Lung microvascular endothelial cell (primary cell): ENCODE measurements at regions not wholly inside any gene's neighbourhood (a gene's known extent, or its start where the extent isn't known, plus 50 kb on each side); places are given as distances from the start of the nearest gene placed in this dataset.

Experiments used
- DNase-seq, 2 donors: peaks; one replicate each; pipeline versions ENCODE4 v3.0.0 to v3.0.0-alpha.2; 2010; ENCODE audit warnings: low read depth in 2 of 2

GRCh38 chr11:71356904-71357303, 91.3 kb downstream of the DHCR7 start:
- no peak for DNase-seq

DNA sequence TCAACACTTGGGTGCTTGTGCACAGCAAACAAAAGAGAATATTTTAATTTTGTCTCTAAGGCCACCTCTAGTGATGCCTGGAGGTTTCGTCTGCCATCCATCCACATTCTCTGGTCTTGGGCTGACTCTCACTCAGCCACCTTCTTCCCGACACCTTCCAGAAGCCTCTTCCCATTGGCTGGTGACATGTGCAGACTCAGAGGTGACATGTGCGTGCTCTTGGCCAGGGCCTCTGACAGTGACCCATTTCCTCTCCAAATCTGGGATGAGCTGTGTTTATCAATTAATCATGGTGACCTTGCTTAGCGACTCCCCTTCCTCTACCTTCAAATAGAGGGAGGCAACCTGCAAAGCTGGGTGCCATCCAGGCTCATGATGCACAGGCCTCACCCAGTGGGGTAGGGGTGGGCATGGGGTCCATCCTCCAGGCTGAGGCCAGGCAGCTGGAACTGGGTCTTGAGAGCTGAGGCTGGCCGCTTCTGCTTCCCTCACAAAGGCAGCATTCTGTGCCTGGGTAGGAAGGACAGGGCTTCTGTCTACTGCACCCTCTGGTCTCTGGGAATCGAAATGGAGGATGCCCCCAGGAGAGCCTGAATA, 91.8 kb downstream of the DHCR7 start:
- no peak for DNase-seq

DNA sequence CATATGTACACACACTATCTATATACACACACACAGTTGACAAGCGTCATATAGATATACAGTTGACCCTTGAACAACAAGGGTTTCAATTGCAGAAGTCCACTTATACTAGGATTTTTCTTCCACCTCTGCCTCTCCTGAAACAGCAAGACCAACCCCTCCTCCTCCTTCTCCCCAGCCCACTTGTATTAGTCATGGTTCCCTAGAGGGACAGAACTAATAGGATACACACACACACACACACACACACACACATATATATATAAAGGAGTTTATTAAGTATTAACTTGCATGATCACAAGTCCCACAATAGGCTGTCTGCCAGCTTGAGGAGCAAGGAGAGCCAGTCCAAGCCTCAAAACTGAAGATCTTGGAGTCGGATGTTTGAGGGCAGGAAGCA, 92.9 kb downstream of the DHCR7 start:
- DNase-seq = no peak

- no peak for DNase-seq
These were observed 93.6 kb downstream of the DHCR7 start for GRCh38 chr11:71354394-71355105.

DNA sequence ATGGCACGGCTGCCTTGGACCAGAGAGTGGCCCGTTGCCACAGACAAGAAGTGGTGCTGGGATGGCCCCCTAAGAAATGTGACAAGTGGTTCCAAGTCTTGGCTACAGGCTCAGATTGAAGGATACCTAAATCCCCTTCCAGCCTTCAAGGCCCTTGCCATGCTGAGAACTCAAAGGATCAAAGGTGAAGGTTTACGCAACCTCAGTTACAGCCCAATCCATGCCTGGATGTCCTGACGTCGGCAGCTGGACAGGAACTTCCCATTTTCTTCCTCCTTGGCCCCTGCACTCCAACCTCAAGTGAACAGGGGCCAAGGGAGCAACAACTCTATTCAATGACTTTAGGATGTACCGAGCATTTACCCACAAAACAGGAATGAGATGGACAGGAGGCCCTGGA, 95.4 kb downstream of the DHCR7 start:
- DNase-seq = no peak

GRCh38 chr11:71352226-71352625, 96.0 kb downstream of the DHCR7 start:
- DNase-seq = no peak

DNA sequence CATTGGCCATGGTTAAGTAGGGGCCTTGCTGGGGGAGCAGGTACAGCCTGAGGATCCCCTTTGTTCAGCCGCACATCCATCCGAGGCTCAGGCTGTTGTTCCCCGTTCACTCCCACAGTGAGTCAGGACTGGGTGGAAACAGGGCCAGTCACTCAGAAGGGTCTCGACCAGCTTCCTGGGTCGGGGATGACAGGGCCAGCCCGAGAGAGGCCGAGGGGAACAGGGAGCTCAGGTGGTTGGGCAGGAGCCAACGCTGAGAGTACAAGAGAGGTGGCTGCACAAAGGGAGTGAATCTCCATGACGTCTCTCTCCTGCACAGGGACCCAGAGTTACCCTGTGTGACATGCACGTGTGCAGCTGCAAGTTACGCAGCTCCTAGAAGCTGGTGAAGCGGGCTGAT, 97.2 kb upstream of the SHANK2 start:
- DNase-seq = no peak

DNA sequence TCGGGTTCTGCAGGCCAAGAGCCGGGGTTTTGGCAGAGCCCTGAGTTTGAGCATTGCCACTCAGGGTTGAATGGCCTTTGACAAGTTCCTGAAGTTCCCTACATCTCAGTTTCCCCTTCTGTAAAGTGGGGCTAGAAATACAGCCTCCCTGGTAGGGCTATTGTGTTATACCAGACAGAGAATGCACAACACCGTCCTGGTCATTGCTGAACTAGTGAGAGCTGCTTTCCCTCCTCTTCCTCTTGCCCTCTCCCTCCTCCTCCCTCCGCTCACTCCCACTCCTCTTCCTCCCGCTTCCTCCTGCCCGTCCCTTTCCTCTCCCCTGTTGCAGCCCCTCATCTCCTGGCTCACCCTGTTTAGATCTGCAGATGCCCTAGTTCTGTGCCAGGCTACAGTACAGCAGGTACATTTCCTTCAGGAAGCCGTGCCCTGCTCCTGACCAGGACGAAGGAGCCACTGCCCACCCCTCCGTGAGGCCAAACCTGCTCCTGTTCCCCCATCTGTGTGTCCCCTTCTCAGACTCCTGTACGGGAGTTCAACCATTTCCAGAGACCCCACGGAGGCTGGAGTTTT, 91.5 kb upstream of the SHANK2 start:
- DNase-seq = no peak

GRCh38 chr11:71342951-71343827, 90.8 kb upstream of the SHANK2 start:
- peak; percentile 7 to 14 for DNase-seq

- no peak for DNase-seq
These were observed 89.7 kb upstream of the SHANK2 start for GRCh38 chr11:71342116-71342515.

- no peak for DNase-seq
These were observed 89.2 kb upstream of the SHANK2 start for GRCh38 chr11:71341596-71341995.

DNA sequence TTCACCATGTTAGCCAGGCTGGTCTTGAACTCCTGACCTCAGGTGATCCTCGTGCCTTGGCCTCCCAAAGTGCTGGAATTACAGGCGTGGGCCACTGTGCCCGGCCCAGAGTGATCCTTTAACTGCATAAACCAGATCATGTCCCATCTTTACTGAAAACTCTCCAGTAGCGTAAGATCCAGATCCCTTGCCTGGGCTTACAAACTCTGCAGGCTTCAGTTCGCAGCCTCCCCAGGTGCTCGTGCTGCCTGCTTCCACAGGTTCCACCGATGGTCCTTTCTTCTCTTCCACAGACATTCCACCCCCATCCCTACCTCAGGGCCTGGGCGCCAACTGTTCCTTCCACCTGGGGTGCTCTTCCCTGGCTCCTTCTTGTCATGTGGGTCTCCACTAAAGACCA, 88.8 kb upstream of the SHANK2 start:
- no peak for DNase-seq

- no peak for DNase-seq
These were observed 87.8 kb upstream of the SHANK2 start for GRCh38 chr11:71340086-71340606.

- DNase-seq = no peak
These were observed 87.1 kb upstream of the SHANK2 start for GRCh38 chr11:71339396-71339881.

GRCh38 chr11:71338801-71339395, 86.5 kb upstream of the SHANK2 start:
- DNase-seq = no peak

GRCh38 chr11:71336996-71337754, 84.8 kb upstream of the SHANK2 start:
- DNase-seq = no peak

DNA sequence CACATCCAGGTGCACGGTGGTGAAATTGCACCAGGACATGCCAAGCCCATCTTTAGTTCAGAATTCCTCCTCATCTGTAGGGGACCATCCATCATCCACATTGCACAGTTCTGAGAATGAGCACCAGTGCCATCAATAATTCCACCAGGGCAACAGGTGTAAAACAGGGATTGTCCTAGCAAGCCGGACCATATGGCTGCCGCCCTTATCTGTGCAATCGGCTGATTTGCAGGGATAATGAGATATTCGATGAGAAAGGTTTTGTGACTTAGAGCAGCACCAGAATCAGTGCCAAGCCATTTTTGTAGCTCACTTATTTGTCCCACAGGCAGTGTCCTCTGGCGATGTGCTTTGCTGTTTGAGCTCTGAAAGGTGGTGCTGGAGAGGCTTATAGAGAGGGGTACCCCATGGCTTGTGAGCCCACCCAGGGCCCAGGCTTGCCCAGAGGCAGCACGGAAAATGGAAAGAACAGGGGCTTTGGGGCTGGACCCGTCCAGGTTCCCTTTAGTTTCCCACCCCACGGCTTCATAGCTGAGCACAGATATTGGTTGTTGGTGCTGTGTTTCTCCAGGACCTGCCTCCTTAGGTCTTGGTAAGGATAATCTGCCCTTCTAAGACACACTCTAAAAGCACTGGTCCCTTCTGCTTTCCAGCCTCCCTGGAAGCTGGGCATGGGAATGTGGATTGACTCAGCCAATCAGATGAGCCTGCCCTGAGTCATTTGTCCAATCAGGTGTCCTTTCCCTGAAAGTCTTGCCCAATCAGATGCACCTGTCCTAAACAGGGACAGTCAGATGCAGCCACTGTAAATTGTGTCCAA, 84.0 kb upstream of the SHANK2 start:
- DNase-seq = no peak

GRCh38 chr11:71335371-71335770, 83.0 kb upstream of the SHANK2 start:
- no peak for DNase-seq

DNA sequence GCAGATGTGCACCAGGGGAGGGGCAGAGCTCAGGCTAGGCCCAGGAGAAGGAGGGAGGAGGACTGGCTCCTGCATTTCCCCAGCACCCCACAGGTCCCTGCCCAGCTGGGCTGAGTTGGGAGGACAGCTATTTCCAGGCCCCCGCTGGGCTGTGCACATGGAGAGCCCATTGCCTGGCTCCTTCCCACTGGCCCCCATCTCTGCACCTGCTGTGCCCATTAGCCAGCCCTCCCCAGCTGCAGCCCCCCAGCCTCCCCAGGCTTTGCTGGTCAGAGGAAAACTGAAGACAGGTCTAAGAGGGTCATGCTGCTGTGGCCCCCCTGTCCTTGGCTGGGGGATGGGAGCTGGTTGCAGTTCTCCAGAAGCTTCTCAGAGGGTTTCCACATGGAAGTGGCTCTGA, 81.8 kb upstream of the SHANK2 start:
- no peak for DNase-seq

GRCh38 chr11:71333473-71333872, 81.1 kb upstream of the SHANK2 start:
- no peak for DNase-seq
